Stimulated activated naive B cell treated with anti-CD40 and anti-IgM and Interleukin-4, amounts not matched to agents 10 μg/mL and 1 μg/mL and 100 μg/mL, for 72 hours (primary cell): ENCODE measurements at regions not wholly inside any gene's neighbourhood (a gene's known extent, or its start where the extent isn't known, plus 50 kb on each side); places are given as distances from the start of the nearest gene placed in this dataset.

Experiments used
- ATAC-seq, 2 donors: fragments of 150-1000 bp; cut with Tn5 transposase; replicated peaks; 2 replicates each; pipeline ENCODE4 v1.10.0; 2021; ENCODE audit warnings: moderate library complexity in 1 of 2
- DNase-seq: peaks from one replicate; pipeline ENCODE4 v3.0.0; 2021
- H3K27ac Mint-ChIP-seq: one replicate; pipeline ENCODE4 v1.8.0; 2022; ENCODE audit warnings: mild to moderate bottlenecking, mixed read lengths
- H3K27me3 Mint-ChIP-seq, 2 donors: one replicate each; pipeline ENCODE4 v1.8.0; 2022; ENCODE audit warnings: mixed read lengths in 2 of 2
- H3K36me3 Mint-ChIP-seq, 2 donors: one replicate each; pipeline ENCODE4 v1.8.0; 2022; ENCODE audit warnings: mixed read lengths in 2 of 2, mild to moderate bottlenecking in 1 of 2
- H3K4me1 Mint-ChIP-seq, 2 donors: one replicate each; pipeline ENCODE4 v1.8.0; 2022; ENCODE audit warnings: mixed read lengths in 2 of 2, mild to moderate bottlenecking in 1 of 2
- H3K4me3 Mint-ChIP-seq, 2 donors: one replicate each; pipeline ENCODE4 v1.8.0; 2022; ENCODE audit warnings: mild to moderate bottlenecking in 2 of 2, mixed read lengths in 2 of 2, moderate library complexity in 1 of 2
- H3K9me3 Mint-ChIP-seq, 2 donors: one replicate each; pipeline ENCODE4 v1.8.0; 2022; ENCODE audit warnings: mixed read lengths in 2 of 2, mild to moderate bottlenecking in 1 of 2

- H3K27ac Mint-ChIP-seq, result no peak overlapping the region
- no peaks in the 10 kb centered on the region for H3K36me3 Mint-ChIP-seq
- H3K4me3 Mint-ChIP-seq, result no peak overlapping the region
- no peaks in the 10 kb centered on the region for H3K9me3 Mint-ChIP-seq
- DNase-seq (no peak), ATAC-seq (no peak)
- H3K27me3 Mint-ChIP-seq, result no peaks in the 10 kb centered on the region
- no peaks in the 10 kb centered on the region for H3K4me1 Mint-ChIP-seq
Observed at GRCh38 chr3:104742044-104742443, 624.7 kb upstream of the ALCAM start.

- Mint-ChIP-seq H3K36me3 (no peaks in the 10 kb centered on the region), H3K4me3 (no peak overlapping the region), H3K27me3 (no peaks in the 10 kb centered on the region), H3K27ac (no peak overlapping the region), H3K9me3 (no peaks in the 10 kb centered on the region), H3K4me1 (no peaks in the 10 kb centered on the region)
- DNase-seq (no peak), ATAC-seq (no peak)
Observed at GRCh38 chr3:104745313-104745712, 621.4 kb upstream of the ALCAM start.

GRCh38 chr3:104746056-104746455 lies 620.7 kb upstream of the ALCAM start:
- no peak overlapping the region for H3K4me3 Mint-ChIP-seq
- no peaks in the 10 kb centered on the region for H3K4me1 Mint-ChIP-seq
- no peaks in the 10 kb centered on the region for H3K9me3 Mint-ChIP-seq

GRCh38 chr3:104750581-104750980 lies 616.1 kb upstream of the ALCAM start:
- DNase-seq, result no peak

More at GRCh38 chr3:104746056-104746455, 620.7 kb upstream of the ALCAM start:
- ATAC-seq (no peak), DNase-seq (no peak)
- H3K27ac Mint-ChIP-seq, result no peak overlapping the region
- H3K36me3 Mint-ChIP-seq, result no peaks in the 10 kb centered on the region
- no peaks in the 10 kb centered on the region for H3K27me3 Mint-ChIP-seq

GRCh38 chr3:104755791-104756190 lies 610.9 kb upstream of the ALCAM start:
- no peak overlapping the region for H3K4me3 Mint-ChIP-seq
- no peaks in the 10 kb centered on the region for H3K4me1 Mint-ChIP-seq
- H3K9me3 Mint-ChIP-seq, result no peaks in the 10 kb centered on the region
- ATAC-seq (peak in 1 of 2 donors; percentile 50), DNase-seq (no peak)
- no peak overlapping the region for H3K27ac Mint-ChIP-seq
- H3K36me3 Mint-ChIP-seq, result no peaks in the 10 kb centered on the region
- peaks cover 0 to 4% of the 10 kb centered on the region in 2 donors for H3K27me3 Mint-ChIP-seq

More at GRCh38 chr3:104750581-104750980, 616.1 kb upstream of the ALCAM start:
- Mint-ChIP-seq H3K4me3 (no peak overlapping the region), H3K4me1 (no peaks in the 10 kb centered on the region), H3K9me3 (no peaks in the 10 kb centered on the region), H3K27ac (no peak overlapping the region), H3K36me3 (no peaks in the 10 kb centered on the region), H3K27me3 (no peaks in the 10 kb centered on the region)
- ATAC-seq, result no peak

- Mint-ChIP-seq H3K27me3 (no peaks in the 10 kb centered on the region), H3K27ac (no peak overlapping the region), H3K4me1 (no peaks in the 10 kb centered on the region), H3K4me3 (no peak overlapping the region), H3K36me3 (no peaks in the 10 kb centered on the region), H3K9me3 (no peaks in the 10 kb centered on the region)
- no peak for DNase-seq
- no peak for ATAC-seq
Observed at GRCh38 chr3:104763007-104763406, 603.7 kb upstream of the ALCAM start.

GRCh38 chr3:104764496-104764895 lies 602.2 kb upstream of the ALCAM start:
- Mint-ChIP-seq H3K4me1 (no peaks in the 10 kb centered on the region), H3K9me3 (no peaks in the 10 kb centered on the region)

GRCh38 chr3:104768886-104769285 lies 597.8 kb upstream of the ALCAM start:
- H3K9me3 Mint-ChIP-seq, result no peaks in the 10 kb centered on the region
- H3K4me3 Mint-ChIP-seq, result no peak overlapping the region
- no peaks in the 10 kb centered on the region for H3K36me3 Mint-ChIP-seq
- no peaks in the 10 kb centered on the region for H3K4me1 Mint-ChIP-seq
- ATAC-seq, result no peak
- no peaks in the 10 kb centered on the region for H3K27me3 Mint-ChIP-seq
- no peak overlapping the region for H3K27ac Mint-ChIP-seq
- no peak for DNase-seq

More at GRCh38 chr3:104764496-104764895, 602.2 kb upstream of the ALCAM start:
- Mint-ChIP-seq H3K4me3 (no peak overlapping the region), H3K27ac (no peak overlapping the region), H3K27me3 (no peaks in the 10 kb centered on the region), H3K36me3 (no peaks in the 10 kb centered on the region)
- DNase-seq (no peak), ATAC-seq (no peak)

- Mint-ChIP-seq H3K36me3 (no peaks in the 10 kb centered on the region), H3K4me1 (no peaks in the 10 kb centered on the region), H3K27me3 (no peaks in the 10 kb centered on the region), H3K27ac (no peak overlapping the region), H3K9me3 (peaks cover 0 to 3% of the 10 kb centered on the region in 2 donors), H3K4me3 (no peak overlapping the region)
- no peak for ATAC-seq
- DNase-seq, result no peak
Observed at GRCh38 chr3:104779324-104779723, 587.4 kb upstream of the ALCAM start.

GRCh38 chr3:104781112-104781511 lies 585.6 kb upstream of the ALCAM start:
- no peak overlapping the region for H3K4me3 Mint-ChIP-seq

GRCh38 chr3:104785947-104786346 lies 580.8 kb upstream of the ALCAM start:
- Mint-ChIP-seq H3K27me3 (no peaks in the 10 kb centered on the region), H3K4me1 (no peaks in the 10 kb centered on the region), H3K27ac (no peak overlapping the region), H3K4me3 (no peak overlapping the region), H3K9me3 (no peaks in the 10 kb centered on the region), H3K36me3 (no peaks in the 10 kb centered on the region)
- no peak for DNase-seq
- ATAC-seq, result no peak

More at GRCh38 chr3:104781112-104781511, 585.6 kb upstream of the ALCAM start:
- H3K27me3 Mint-ChIP-seq, result no peaks in the 10 kb centered on the region
- H3K27ac Mint-ChIP-seq, result no peak overlapping the region
- no peaks in the 10 kb centered on the region for H3K4me1 Mint-ChIP-seq
- DNase-seq (no peak), ATAC-seq (no peak)
- H3K36me3 Mint-ChIP-seq, result no peaks in the 10 kb centered on the region
- peaks cover 0 to 3% of the 10 kb centered on the region in 2 donors for H3K9me3 Mint-ChIP-seq

GRCh38 chr3:104787306-104787705 lies 579.4 kb upstream of the ALCAM start:
- Mint-ChIP-seq H3K9me3 (no peaks in the 10 kb centered on the region), H3K4me3 (no peak overlapping the region), H3K4me1 (no peaks in the 10 kb centered on the region), H3K36me3 (no peaks in the 10 kb centered on the region), H3K27ac (no peak overlapping the region), H3K27me3 (no peaks in the 10 kb centered on the region)
- DNase-seq (no peak), ATAC-seq (no peak)

- DNase-seq (no peak), ATAC-seq (no peak)
- H3K9me3 Mint-ChIP-seq, result no peaks in the 10 kb centered on the region
Observed at GRCh38 chr3:104788807-104789206, 577.9 kb upstream of the ALCAM start.

GRCh38 chr3:104791331-104791730 lies 575.4 kb upstream of the ALCAM start:
- ATAC-seq, result no peak
- DNase-seq, result no peak
- Mint-ChIP-seq H3K4me1 (no peaks in the 10 kb centered on the region), H3K27me3 (no peaks in the 10 kb centered on the region), H3K36me3 (no peaks in the 10 kb centered on the region), H3K9me3 (no peaks in the 10 kb centered on the region), H3K27ac (no peak overlapping the region), H3K4me3 (no peak overlapping the region)

More at GRCh38 chr3:104788807-104789206, 577.9 kb upstream of the ALCAM start:
- Mint-ChIP-seq H3K27me3 (no peaks in the 10 kb centered on the region), H3K4me3 (no peak overlapping the region), H3K4me1 (no peaks in the 10 kb centered on the region), H3K36me3 (no peaks in the 10 kb centered on the region), H3K27ac (no peak overlapping the region)

GRCh38 chr3:104796556-104796955 lies 570.2 kb upstream of the ALCAM start:
- ATAC-seq, result no peak
- no peak for DNase-seq
- Mint-ChIP-seq H3K36me3 (no peaks in the 10 kb centered on the region), H3K27me3 (no peaks in the 10 kb centered on the region), H3K9me3 (no peaks in the 10 kb centered on the region), H3K4me1 (no peaks in the 10 kb centered on the region), H3K4me3 (no peak overlapping the region), H3K27ac (no peak overlapping the region)

GRCh38 chr3:104805042-104805441 lies 561.7 kb upstream of the ALCAM start:
- Mint-ChIP-seq H3K36me3 (no peaks in the 10 kb centered on the region), H3K27me3 (peaks cover 0 to 3% of the 10 kb centered on the region in 2 donors), H3K4me3 (no peak overlapping the region), H3K4me1 (no peaks in the 10 kb centered on the region), H3K27ac (no peak overlapping the region), H3K9me3 (no peaks in the 10 kb centered on the region)
- no peak for DNase-seq
- ATAC-seq, result no peak
